ENCODE measurements at regions not wholly inside any gene's neighbourhood (a gene's known extent, or its start where the extent isn't known, plus 50 kb on each side); places are given as distances from the start of the nearest gene placed in this dataset.
A peak's percentile ranks its signal among the peaks of the same experiment; 100 is the strongest.

DNA sequence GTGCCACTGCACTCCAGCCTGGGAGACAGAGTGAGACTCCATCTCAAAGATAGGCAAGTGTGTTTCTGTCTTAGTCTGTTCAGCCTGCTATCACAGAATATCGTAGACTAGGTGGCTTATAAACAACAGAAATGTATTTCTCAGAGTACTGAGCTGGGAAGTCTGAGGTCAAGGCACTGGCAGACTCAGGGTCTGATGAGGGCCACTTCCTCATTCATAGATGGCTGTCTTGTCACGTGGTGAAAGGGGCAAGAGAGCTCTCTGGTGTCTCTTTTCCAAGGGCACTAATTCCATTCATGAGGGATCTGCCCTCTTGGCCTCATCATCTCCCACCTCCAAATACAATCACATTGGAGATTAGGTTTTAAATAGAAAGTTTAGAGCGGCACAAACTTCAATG, 95.6 kb upstream of the PHACTR3 start:
- DNase-seq, result no peak

DNA sequence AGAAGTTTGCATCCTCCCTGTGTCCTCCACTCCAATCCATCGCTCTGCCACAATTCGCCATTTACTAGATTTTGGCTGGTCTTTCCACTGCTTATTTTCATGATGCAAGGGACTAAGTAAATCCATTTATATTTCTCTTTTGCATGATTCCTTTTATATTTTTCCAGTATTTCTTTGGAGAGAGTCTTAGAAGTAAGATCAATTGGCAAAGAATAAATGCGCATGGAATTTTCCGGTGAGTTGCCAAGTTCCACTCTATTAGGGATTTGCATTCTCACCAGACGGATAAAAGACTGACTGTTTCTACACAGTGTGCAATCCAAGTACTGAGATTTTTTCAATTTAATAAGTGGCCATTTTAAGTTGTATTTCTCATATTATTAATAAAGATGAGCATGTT, 91.7 kb upstream of the PHACTR3 start:
- DNase-seq, result no peak

DNA sequence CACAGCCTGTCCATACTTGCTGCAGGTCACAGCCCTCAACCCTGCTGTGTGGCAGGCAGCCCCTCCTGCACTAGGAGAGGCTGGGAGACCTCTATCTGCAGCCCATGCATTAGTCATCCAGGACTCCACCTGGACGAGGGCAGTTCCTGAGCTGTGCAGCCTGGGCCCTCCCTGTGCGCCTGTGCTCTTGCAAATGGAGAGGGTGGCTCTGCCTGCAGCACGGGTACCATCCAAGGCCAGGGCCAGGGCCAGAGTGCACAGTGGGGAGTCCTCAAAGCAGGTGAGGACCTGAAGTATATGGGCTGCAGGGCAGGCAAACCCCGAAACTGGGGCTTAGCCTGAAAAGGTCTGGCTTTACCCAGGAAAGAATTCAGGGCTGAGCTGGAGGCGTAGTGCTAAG, 89.8 kb upstream of the PHACTR3 start:
- DNase-seq, result no peak

DNA sequence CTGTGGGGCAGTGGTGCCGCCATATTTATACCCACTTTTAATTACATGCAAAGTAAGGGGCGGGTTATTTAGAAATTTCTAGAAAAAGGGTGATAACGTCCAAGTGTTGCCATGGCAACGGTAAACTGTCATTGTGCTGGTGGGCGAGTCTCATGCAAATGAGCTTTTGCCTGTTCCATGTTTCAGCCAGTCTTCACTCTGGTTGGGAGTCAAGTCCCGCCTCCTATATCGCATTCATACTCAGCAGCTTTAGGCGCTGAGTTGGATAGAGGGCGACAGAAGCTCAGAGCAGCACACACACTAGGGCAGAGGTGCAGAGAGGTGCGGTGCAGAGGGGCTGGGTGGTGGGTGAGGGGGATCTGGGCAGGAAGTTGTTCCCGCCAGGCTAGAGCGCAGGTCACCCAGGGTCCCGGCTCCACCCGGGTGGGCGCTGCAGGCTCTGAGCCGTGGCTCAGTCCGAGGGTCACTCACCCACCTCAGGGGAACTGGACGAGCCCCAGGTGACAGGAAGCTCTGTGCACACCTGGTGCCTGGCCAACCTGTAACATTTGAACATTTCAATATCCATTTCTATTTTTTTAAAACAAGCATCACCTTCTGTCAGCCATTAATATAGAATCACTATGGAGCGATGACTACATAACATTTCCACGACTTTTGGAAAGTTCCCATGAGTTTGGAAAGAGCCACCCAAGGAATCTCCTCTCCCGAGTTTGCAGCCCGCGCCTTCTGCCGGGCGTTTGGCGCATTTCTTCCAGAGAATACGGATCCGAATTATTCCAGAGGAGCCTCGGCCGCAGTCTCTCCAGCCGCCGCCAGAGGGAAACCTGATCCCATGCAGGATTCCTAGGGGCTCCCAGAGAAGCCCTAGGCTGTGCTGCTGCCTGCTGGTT, 89.1 kb upstream of the PHACTR3 start:
- DNase-seq, result peak; percentile 6

DNA sequence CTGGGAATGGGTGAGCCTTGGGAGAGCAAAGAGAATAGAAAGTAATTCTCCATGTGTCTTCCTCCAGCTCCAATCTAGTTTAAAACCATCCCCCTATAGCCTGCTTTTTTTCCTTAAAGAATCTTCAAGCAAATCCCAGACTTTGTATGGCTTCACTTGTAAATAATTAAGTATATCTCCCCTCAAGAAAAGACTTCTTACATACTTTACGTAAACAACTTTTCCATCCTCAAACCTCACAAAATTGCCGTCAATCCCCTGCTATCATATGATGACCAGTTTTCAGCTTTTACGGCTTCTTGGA, 88.5 kb upstream of the PHACTR3 start:
- DNase-seq, result no peak

DNA sequence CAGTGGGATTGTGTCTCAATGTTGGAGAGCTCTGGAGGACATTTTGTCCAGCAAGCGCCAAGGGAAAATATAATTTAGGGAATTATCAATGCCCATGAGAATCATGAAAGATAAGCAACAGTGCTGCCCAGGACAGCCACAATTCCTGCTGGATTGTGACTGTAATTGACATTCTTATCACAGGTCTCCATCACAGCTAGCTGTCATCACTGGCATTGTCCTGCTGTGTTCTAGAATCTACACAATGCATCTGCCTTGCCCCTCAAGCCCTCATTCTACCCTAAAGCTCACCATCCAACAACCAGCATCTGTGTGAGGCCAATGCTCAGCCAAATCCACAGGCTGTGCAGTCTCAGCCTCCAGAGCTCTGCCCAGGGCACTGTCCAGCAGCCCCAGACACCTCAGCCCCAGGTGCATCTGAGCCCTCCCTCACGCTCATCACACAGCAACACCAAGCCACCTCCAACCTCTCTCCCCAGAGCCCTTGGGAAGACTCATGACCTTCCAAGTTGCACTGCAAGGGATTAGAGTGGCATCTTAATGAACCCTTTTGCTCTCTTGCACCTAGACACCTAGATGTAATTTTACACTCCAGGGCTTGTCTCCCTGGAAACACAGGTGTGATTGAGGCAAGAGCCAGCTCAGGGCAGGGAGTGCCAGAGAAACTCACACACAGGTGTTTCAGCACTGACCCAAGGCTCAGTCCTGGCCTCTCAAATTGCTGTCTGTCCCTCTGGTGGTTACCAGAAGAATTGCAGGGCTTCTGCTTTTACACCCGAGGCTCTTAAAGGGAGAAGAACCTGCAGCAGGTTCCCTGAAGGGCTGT, 85.2 kb upstream of the PHACTR3 start:
- DNase-seq, result peak; percentile 5

DNA sequence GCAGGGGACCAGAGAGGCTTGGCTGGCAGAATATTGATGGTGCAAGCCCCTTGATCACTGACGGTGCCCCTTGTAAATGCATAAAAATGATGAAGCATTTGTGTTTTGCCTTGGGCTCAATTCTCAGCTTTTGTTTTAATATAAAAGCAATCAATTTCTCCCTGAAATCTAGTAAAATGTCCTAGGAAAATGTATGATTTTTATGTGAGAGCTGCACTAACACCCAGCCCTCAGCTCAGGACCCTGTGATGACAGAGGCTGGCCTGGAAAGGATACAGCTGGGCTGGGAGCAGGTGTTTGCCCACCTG, 84.7 kb upstream of the PHACTR3 start:
- no peak for DNase-seq

DNA sequence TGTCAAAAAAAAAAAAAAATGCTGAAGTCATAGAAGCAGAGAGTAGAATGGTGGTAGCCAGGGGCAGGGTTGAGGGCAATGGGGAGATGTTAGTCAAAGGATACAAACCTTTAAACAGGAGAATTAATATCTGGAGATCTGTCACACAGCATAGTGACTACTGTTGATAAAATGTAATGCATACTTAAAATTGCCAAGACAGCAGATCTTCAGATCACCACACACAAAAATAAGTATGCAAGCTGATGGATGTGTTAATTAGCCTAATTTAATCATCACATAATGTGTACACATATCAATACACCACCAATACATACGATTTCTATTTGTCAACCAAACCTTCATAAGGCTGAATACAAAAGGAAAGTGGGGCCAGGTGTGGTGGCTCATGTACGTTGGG, 83.5 kb upstream of the PHACTR3 start:
- DNase-seq, result no peak

DNA sequence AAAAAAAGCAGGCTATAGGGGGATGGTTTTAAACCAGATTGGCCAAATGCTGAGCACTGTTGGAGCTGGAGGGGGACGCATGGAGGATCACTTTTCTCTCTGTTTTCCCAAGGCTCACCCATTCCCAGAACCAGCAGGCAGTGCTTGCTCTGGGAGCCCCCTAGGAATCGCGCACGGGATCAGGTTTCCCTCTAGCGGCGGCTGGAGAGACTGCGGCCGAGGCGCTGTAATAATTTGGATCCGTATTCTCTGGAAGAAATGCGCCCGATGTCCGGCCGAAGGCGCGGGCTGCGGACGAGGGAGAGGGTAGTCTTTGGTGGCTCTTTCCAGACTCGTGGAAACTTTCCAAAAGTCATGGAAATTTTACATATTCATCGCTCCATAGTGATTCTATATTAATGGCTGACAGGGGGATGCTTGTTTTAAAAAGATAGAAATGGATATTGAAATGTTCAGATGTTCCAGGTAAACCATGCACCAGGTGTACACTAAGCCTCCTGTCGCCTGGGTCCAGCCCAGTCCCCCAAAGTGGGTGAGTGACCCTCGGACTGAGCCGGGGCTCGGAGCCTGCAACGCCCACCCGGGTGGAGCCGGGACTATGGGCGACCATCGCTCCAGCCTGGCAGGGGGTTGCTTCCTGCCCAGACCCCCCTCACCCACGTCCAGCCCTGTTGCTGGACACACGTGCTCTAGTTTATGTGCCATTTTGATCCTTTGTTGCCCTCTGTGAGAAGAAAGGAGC, 78.7 kb upstream of the PHACTR3 start:
- DNase-seq, result peak; percentile 20

DNA sequence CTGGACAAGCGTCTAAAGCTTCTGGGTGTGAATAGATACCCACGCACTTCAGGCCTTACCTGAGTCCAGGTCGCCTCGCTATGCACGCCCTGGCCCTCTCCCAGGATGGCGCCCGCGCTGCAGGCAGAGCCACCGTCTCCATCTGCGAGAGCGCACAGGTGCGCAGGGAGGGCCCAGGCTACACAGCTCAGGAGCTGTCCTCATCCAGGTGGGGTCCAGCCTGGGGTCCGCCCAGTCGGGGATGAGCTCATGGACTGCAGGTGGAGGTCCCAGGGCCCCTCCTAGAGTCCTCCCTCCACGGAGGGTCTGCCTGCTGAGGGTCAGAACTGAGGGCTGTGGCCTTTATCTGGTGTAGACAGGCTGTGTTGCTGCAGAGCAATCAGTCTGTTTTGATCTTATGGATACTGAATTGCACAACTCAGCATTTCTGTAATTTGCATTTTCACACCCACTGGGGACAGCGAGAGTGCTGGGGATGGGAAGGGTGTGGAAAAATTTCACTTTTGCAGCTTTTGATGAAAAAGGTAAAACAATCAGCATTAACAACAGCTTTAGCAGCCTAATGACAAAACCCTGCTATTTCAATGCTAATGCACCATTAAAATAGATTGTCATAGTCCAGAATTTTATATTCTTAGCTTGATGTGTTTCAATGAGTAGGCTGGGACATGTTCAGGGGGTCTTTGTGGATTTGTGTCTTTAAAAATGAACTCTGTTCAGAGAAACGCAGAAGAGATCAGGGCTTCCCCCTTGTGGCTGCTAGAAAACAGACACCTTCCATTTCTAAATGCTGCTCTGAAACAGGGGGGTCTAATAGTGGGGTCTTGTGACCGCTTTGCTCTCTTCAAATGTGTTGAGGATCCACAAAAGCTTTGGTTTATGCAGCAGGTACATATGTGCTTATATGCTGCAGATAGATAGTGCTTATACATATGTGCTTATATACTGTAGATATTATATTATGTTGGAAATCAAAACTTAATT, 77.8 kb upstream of the PHACTR3 start:
- no peak for DNase-seq

DNA sequence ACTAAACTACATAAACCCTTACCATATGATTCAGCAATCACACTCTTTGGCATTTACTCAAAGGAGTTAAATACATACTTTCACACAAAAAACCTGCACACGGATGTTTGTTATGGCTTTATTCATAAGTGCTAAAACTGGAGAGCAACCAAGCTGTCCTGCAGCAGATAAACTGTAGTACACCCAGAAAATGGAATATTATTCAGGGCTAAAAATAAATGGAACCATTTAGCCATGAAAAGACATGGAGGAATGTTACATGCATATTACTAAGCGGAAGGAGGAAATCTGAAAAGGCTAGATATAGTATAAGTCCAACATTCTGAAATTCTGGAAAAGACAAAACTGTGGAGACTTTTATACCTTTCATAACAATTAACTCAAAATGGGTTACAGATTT, 73.6 kb upstream of the PHACTR3 start:
- no peak for DNase-seq

DNA sequence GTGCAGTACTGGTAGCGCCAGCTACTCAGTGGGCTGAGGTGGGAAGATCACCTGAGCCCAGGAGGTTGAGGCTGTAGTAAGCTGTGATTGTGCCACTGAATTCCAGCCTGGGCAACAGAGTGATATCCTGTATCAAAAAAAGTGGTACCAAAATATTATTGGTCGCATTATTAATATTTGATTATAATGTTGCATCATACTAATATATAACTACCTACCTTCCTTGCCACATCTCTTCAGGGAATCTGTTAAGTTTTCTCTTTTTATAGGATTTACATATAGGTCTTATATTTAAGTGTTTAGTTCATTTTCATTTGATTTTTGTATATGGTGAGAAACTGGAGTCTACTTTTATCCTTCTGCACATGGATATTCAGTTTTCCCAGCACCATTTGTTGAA, 66.3 kb upstream of the PHACTR3 start:
- DNase-seq, result no peak

DNA sequence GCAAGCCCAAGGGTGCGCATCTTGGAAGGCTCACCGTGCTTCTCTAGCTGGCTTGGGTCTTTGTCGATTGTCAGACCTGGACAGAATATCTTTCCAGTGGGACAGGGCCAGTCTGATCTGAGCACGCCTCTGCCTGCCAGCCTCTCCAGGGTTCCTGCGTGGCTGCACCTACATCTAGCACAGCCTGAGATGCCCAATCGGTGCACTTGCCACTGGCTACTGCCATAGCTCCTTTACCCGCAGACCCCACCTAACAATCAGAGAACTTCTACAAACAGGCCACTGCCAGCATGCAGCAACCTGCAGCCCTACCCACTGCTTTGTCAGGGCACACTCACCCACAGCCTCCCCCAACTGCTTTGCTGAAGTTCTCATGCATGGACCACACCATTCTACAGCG, 56.7 kb upstream of the PHACTR3 start:
- no peak for DNase-seq

All from NCI-H226 (cell line).